Cardiac muscle cell (in vitro differentiated cells and primary cell): ENCODE measurements at regions not wholly inside any gene's neighbourhood (a gene's known extent, or its start where the extent isn't known, plus 50 kb on each side); places are given as distances from the start of the nearest gene placed in this dataset.
A peak's percentile ranks its signal among the peaks of the same experiment; 100 is the strongest.

Source experiments
- DNase-seq, 2 donors: peaks; one replicate each; pipeline versions ENCODE4 v3.0.0 to v3.0.0-alpha.2; 2010 to 2017; ENCODE audit warnings: low read depth in 1 of 2, low spot score in 1 of 2
- H3K27ac ChIP-seq: fragments of 200-600 bp; sonication (generic); 2 replicates; pipeline ENCODE4 v1.5.1; 2016
- H3K27me3 ChIP-seq: fragments of 200-600 bp; sonication (generic); 2 replicates; pipeline ENCODE4 v1.6.0; 2016; ENCODE audit warnings: control low read depth
- H3K36me3 ChIP-seq: fragments of 200-600 bp; sonication (generic); 2 replicates; pipeline ENCODE4 v1.5.1; 2016; ENCODE audit warnings: control low read depth
- H3K4me1 ChIP-seq: fragments of 200-600 bp; sonication (generic); 2 replicates; pipeline ENCODE4 v1.8.1; 2017; ENCODE audit warnings: low read depth, mild to moderate bottlenecking, mixed run types
- H3K4me3 ChIP-seq: fragments of 200-600 bp; sonication (generic); 2 replicates; pipeline ENCODE4 v1.5.1; 2016; ENCODE audit warnings: mild to moderate bottlenecking
- H3K9me3 ChIP-seq: fragments of 200-600 bp; sonication (generic); 2 replicates; pipeline ENCODE4 v1.5.1; 2017; ENCODE audit warnings: low read depth, mild to moderate bottlenecking, control low read depth
- CTCF ChIP-seq: IDR thresholded peaks from 2 replicates; pipeline ENCODE4 v1.5.1; 2012; ENCODE audit warnings: low read depth, mild to moderate bottlenecking, low read length

GRCh38 chr4:181821039-181822004 is 421.9 kb upstream of the TENM3 start:
- H3K27ac ChIP-seq = peak overlapping the region; percentile 22
- H3K27me3 ChIP-seq = no peaks in the 10 kb centered on the region
- DNase-seq = peak; percentile 10 to 22
- TF ChIP-seq CTCF = no peak
- peaks cover 41% of the 10 kb centered on the region for H3K4me1 ChIP-seq
- H3K9me3 ChIP-seq = no peaks in the 10 kb centered on the region
- no peaks in the 10 kb centered on the region for H3K36me3 ChIP-seq
- no peak overlapping the region for H3K4me3 ChIP-seq

GRCh38 chr4:181822005-181822375 is 421.2 kb upstream of the TENM3 start:
- TF ChIP-seq CTCF = no peak
- Histone ChIP-seq H3K4me3 (no peak overlapping the region), H3K27ac (peak overlapping the region; percentile 21), H3K36me3 (no peaks in the 10 kb centered on the region), H3K4me1 (peaks cover 47% of the 10 kb centered on the region), H3K9me3 (no peaks in the 10 kb centered on the region), H3K27me3 (no peaks in the 10 kb centered on the region)
- peak; percentile 14 to 38 for DNase-seq

GRCh38 chr4:181823183-181823582 is 420.0 kb upstream of the TENM3 start:
- no peak overlapping the region for H3K4me3 ChIP-seq
- no peak overlapping the region for H3K27ac ChIP-seq
- DNase-seq = no peak
- peaks cover 55% of the 10 kb centered on the region for H3K4me1 ChIP-seq
- no peak for TF ChIP-seq CTCF
- H3K9me3 ChIP-seq = no peaks in the 10 kb centered on the region
- H3K27me3 ChIP-seq = no peaks in the 10 kb centered on the region
- H3K36me3 ChIP-seq = no peaks in the 10 kb centered on the region

GRCh38 chr4:181823645-181824044 is 419.6 kb upstream of the TENM3 start:
- no peak overlapping the region for H3K27ac ChIP-seq
- DNase-seq = peak in 1 of 2 donors; percentile 42
- no peaks in the 10 kb centered on the region for H3K27me3 ChIP-seq
- H3K9me3 ChIP-seq = no peaks in the 10 kb centered on the region
- no peak for TF ChIP-seq CTCF
- peaks cover 55% of the 10 kb centered on the region for H3K4me1 ChIP-seq
- no peak overlapping the region for H3K4me3 ChIP-seq
- no peaks in the 10 kb centered on the region for H3K36me3 ChIP-seq

- no peak for TF ChIP-seq CTCF
- Histone ChIP-seq H3K4me3 (no peak overlapping the region), H3K36me3 (no peaks in the 10 kb centered on the region), H3K9me3 (no peaks in the 10 kb centered on the region), H3K4me1 (peaks cover 53% of the 10 kb centered on the region), H3K27me3 (no peaks in the 10 kb centered on the region), H3K27ac (no peak overlapping the region)
- no peak for DNase-seq
These were observed 417.6 kb upstream of the TENM3 start for GRCh38 chr4:181825564-181825963.
